ENCODE measurements at regions not wholly inside any gene's neighbourhood (a gene's known extent, or its start where the extent isn't known, plus 50 kb on each side); places are given as distances from the start of the nearest gene placed in this dataset.

DNA sequence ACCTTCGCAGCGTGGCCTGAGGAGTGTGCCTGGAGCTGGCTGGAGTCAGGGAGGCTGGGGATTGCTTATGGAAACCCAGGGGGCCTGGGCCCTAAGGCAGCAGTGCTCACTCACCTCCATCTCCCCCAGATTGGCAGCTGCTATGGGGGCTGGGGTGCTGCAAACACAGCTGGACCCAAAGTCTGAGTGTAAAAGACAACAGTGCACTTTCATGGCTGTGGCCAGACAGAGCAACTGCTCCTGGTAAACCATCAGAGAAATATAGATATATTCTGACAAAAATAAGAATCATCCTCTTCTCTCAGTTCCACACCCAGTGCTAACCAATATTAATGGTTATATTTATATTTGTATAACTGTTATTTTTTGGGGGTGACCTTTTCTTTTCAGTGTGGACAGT is 123.9 kb downstream of the TENT4A start:
- Histone ChIP-seq H3K27ac (ENCODE audit: low read depth, low read length) (no peak overlapping the region), H3K27me3 (ENCODE audit: control insufficient read depth, insufficient read depth, low read length) (no peaks in the 10 kb centered on the region), H3K9me3 (ENCODE audit: control insufficient read depth, insufficient read depth, low read length) (peaks cover 10% of the 10 kb centered on the region), H3K4me3 (ENCODE audit: low read depth, low read length) (no peak overlapping the region)
- CTCF ChIA-PET, result interaction anchor here (2.0 kb wide), 1 partner anchor 71 kb away, joined by 7 read pairs; no protein-coding TSS in a partner anchor
- POLR2A ChIA-PET, result no interaction called here
- DNase-seq (ENCODE audit: low read depth, low spot score), result no peak
- TF ChIP-seq, protein P1, sequence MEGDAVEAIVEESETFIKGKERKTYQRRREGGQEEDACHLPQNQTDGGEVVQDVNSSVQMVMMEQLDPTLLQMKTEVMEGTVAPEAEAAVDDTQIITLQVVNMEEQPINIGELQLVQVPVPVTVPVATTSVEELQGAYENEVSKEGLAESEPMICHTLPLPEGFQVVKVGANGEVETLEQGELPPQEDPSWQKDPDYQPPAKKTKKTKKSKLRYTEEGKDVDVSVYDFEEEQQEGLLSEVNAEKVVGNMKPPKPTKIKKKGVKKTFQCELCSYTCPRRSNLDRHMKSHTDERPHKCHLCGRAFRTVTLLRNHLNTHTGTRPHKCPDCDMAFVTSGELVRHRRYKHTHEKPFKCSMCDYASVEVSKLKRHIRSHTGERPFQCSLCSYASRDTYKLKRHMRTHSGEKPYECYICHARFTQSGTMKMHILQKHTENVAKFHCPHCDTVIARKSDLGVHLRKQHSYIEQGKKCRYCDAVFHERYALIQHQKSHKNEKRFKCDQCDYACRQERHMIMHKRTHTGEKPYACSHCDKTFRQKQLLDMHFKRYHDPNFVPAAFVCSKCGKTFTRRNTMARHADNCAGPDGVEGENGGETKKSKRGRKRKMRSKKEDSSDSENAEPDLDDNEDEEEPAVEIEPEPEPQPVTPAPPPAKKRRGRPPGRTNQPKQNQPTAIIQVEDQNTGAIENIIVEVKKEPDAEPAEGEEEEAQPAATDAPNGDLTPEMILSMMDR (IDR thresholded peaks at IDR 0.05; ENCODE audit: low read depth, low read length), result no peak

DNA sequence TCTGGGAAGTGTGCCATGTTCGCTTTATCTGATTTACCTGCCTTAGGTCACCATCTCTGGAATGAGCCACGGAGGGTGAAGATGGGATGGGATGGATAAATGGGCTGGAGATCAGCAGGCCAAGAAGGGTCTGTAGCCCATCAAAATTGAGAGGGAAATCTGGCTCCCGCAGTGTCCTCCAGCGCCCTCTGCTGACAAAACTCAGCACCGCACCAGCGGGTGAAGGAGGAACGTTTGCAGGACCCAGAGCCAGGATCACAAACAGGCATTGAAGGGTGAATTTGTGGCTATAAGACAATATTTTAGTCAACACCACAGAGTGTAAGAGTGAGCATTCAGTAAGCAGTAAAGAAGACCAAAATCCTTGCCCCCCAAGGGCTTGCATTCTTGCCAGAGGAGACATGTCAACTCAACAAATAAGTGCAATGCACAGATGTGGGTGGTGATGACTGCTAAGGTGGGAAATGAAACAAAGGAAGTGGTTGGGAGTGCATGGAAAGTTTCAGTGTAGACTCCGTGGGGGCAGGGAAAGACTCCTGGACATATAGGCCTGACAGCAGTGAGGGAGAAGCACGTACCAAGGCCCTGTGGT is 124.4 kb downstream of the TENT4A start:
- ChIA-PET POLR2A (no interaction called here), CTCF (no interaction called here)
- no peaks in the 10 kb centered on the region for H3K27me3 ChIP-seq (ENCODE audit: control insufficient read depth, insufficient read depth, low read length)
- peaks cover 10% of the 10 kb centered on the region for H3K9me3 ChIP-seq (ENCODE audit: control insufficient read depth, insufficient read depth, low read length)
- no peak overlapping the region for H3K27ac ChIP-seq (ENCODE audit: low read depth, low read length)
- H3K4me3 ChIP-seq (ENCODE audit: low read depth, low read length), result no peak overlapping the region
- no peak for DNase-seq (ENCODE audit: low read depth, low spot score)
- TF ChIP-seq, protein P1 (IDR thresholded peaks at IDR 0.05; ENCODE audit: low read depth, low read length), result peak; percentile 60

DNA sequence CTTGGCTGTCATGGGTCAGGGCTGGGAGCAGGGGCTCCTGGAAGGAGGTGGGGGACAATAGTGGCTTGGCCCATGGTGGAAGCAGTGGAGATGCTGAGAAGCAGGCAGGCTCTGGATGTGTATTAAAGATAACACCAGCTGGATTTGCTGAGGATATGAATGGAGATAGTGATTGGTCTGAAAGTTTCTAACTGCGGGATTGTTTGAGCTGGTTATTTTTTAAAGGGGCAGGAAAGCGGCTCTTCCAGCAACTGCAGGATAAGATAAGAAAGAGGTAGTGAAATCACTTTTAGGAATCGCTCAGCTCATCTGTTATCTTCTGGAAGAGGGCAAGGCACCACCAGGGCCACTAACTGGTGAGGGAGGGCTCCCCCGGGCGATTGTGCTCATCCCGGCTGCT is 125.5 kb downstream of the TENT4A start:
- no peak for DNase-seq (ENCODE audit: low read depth, low spot score)
- Histone ChIP-seq H3K27me3 (ENCODE audit: control insufficient read depth, insufficient read depth, low read length) (no peaks in the 10 kb centered on the region), H3K4me3 (ENCODE audit: low read depth, low read length) (no peak overlapping the region), H3K27ac (ENCODE audit: low read depth, low read length) (no peak overlapping the region), H3K9me3 (ENCODE audit: control insufficient read depth, insufficient read depth, low read length) (peaks cover 10% of the 10 kb centered on the region; the same call in 1 of the 2 replicates)
- CTCF ChIA-PET, result interaction anchor here (1.1 kb wide), 1 partner anchor 73 kb away, joined by 3 read pairs; no protein-coding TSS in a partner anchor
- TF ChIP-seq, protein P1 (IDR thresholded peaks at IDR 0.05; ENCODE audit: low read depth, low read length), result no peak
- POLR2A ChIA-PET, result no interaction called here

DNA sequence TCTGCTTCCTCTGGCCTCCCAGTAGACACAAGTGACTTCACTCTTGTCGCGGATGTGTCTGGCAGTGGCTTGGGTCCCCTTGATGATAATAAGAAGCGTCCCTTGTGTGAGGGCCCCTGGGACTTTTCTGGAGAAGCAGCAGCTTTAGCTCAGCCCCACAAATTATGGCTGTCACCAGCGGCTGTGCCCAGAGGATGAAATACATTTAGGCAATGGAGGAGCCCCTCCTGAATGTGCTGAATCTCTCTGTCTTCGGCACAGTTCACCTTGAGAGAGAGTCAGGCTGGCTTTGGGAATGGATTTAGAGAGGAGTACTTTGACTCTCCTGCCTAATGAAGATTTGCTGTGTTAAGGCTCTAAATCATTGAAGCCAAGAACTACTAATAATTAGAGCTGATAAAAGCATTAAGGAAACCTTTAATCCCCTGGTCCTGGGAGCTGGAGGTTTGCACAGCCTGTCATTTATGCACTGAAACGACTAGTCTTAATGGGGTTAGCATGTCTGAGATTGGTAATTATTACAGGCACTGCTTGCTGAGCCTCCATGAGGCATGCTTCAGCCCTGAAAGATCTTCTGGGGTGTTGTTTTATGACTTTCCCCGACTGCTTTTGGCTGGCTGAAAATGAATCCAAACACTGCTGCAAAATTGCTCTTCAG is 127.0 kb downstream of the TENT4A start:
- no peak overlapping the region for H3K4me3 ChIP-seq (ENCODE audit: low read depth, low read length)
- no peak overlapping the region for H3K27ac ChIP-seq (ENCODE audit: low read depth, low read length)
- H3K9me3 ChIP-seq (ENCODE audit: control insufficient read depth, insufficient read depth, low read length), result peaks cover 10% of the 10 kb centered on the region; the same call in 1 of the 2 replicates
- ChIA-PET CTCF (no interaction called here), POLR2A (no interaction called here)
- TF ChIP-seq, protein P1 (IDR thresholded peaks at IDR 0.05; ENCODE audit: low read depth, low read length), result no peak
- DNase-seq (ENCODE audit: low read depth, low spot score), result no peak
- no peaks in the 10 kb centered on the region for H3K27me3 ChIP-seq (ENCODE audit: control insufficient read depth, insufficient read depth, low read length)

DNA sequence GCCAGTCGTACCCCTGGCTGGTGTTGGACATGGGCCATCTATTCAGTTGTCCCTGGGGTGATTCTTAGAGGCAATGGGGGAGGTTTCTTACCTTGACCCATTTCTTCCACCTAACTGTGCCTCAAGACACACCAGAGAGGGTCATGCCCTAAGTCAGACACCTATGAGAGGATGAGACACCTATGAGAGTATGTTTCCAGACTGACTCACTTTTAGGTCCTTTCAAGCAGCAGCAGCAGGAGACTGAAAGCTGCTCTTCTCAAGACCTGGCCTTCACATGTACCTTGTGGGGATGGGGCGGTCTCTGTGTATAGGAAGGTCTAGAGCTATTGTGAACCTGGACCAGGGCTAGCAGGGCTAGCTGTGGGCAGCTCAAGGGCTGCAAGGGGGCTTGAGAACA is 130.1 kb downstream of the TENT4A start:
- no peak overlapping the region for H3K4me3 ChIP-seq (ENCODE audit: low read depth, low read length)
- TF ChIP-seq, protein P1 (IDR thresholded peaks at IDR 0.05; ENCODE audit: low read depth, low read length), result no peak
- H3K27ac ChIP-seq (ENCODE audit: low read depth, low read length), result no peak overlapping the region
- DNase-seq (ENCODE audit: low read depth, low spot score), result no peak
- ChIA-PET CTCF (no interaction called here), POLR2A (no interaction called here)
- H3K27me3 ChIP-seq (ENCODE audit: control insufficient read depth, insufficient read depth, low read length), result no peaks in the 10 kb centered on the region
- peaks cover 16% of the 10 kb centered on the region for H3K9me3 ChIP-seq (ENCODE audit: control insufficient read depth, insufficient read depth, low read length)

Measured in AG04450 (cell line).